Esophagus squamous epithelium (tissue), 5 donors: ENCODE measurements at regions not wholly inside any gene's neighbourhood (a gene's known extent, or its start where the extent isn't known, plus 50 kb on each side); places are given as distances from the start of the nearest gene placed in this dataset.

Source experiments
- DNase-seq: peaks from one replicate; lab custom pipeline; 2025; lab: John Stamatoyannopoulos, UW
- H3K27ac ChIP-seq, 4 donors: fragments of 200-600 bp; sonication (generic); one replicate each; pipeline ENCODE4 v1.5.1; 2016 to 2019; ENCODE audit warnings: mild to moderate bottlenecking in 1 of 4
- H3K27me3 ChIP-seq, 4 donors: fragments of 200-600 bp; sonication (generic); 1 replicate in 3 of 4; 2 replicates in 1 of 4; pipeline versions ENCODE4 v1.5.1 to v1.6.0; 2017 to 2021; ENCODE audit warnings: antibody characterized with exemption in 1 of 4
- H3K36me3 ChIP-seq, 3 donors: fragments of 200-600 bp; sonication (generic); one replicate each; pipeline ENCODE4 v1.5.1; 2016 to 2019
- H3K4me1 ChIP-seq, 3 donors: fragments of 200-600 bp; sonication (generic); one replicate each; pipeline ENCODE4 v1.5.1; 2017 to 2019
- H3K4me3 ChIP-seq, 4 donors: fragments of 200-600 bp; sonication (generic); 1 replicate in 3 of 4; 2 replicates in 1 of 4; pipeline ENCODE4 v1.5.1; 2016 to 2019; ENCODE audit warnings: mild to moderate bottlenecking in 2 of 4, moderate library complexity in 1 of 4
- H3K9me3 ChIP-seq, 3 donors: fragments of 200-600 bp; sonication (generic); one replicate each; pipeline ENCODE4 v1.5.1; 2016 to 2019
- POLR2A ChIP-seq, 4 donors: fragments of 450-650 bp; IDR thresholded peaks; one replicate each; pipeline ENCODE4 v1.6.1; 2017; ENCODE audit warnings: antibody characterized with exemption in 4 of 4, mild to moderate bottlenecking in 4 of 4, moderate library complexity in 3 of 4
- WGBS, 2 donors: methylation state at CpG; one replicate each; pipeline ENCODE4 v1.1.5; 2018; 5-methylcytosine and 5-hydroxymethylcytosine counted together
- intact Hi-C: fragments of 100-400 bp; cut with DNase I; formaldehyde crosslinking; loops from one replicate; pipeline ENCODE4 v1.15.0; 2022
- TF ChIP-seq, protein P1 (sequence below), 6 experiments: fragments of 450-650 bp in 4 of 6; fragments of 200-600 bp in 2 of 6; sonication (generic) in 2 of 6; IDR thresholded peaks; one replicate each; pipeline ENCODE4 v1.5.1; 2016 to 2019; ENCODE audit warnings: antibody characterized with exemption in 6 of 6, mild to moderate bottlenecking in 4 of 6, moderate library complexity in 4 of 6
- donor health status: DM: yes; HTN: yes; CAD: no.

DNA sequence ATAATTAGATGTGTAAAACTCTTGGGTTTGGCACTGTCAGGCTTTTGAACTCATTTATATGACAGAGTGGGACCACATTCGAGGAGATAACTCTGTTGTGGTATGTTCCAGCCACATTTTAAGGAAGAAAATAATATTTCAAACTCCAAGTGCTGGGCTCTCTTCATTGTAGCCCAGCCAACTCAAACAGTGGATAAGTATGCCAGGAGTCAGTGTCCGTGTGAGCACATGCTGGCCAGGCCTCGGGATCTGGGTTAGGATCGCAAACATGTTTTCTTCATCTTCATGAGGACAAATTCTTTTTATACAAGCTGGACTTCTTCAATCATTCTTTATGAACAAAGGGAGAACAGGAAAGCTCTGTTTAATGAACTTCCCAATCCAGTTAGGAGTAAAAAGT is 497.5 kb downstream of the MAFB start:
- Histone ChIP-seq H3K4me1 (peaks cover 0 to 9% (median 0%) of the 10 kb centered on the region in 3 donors), H3K36me3 (no peaks in the 10 kb centered on the region), H3K4me3 (no peak overlapping the region), H3K27ac (no peak overlapping the region), H3K9me3 (no peaks in the 10 kb centered on the region), H3K27me3 (no peaks in the 10 kb centered on the region)
- intact Hi-C loops = no loop called here
- no peak for DNase-seq
- TF ChIP-seq, protein P1, sequence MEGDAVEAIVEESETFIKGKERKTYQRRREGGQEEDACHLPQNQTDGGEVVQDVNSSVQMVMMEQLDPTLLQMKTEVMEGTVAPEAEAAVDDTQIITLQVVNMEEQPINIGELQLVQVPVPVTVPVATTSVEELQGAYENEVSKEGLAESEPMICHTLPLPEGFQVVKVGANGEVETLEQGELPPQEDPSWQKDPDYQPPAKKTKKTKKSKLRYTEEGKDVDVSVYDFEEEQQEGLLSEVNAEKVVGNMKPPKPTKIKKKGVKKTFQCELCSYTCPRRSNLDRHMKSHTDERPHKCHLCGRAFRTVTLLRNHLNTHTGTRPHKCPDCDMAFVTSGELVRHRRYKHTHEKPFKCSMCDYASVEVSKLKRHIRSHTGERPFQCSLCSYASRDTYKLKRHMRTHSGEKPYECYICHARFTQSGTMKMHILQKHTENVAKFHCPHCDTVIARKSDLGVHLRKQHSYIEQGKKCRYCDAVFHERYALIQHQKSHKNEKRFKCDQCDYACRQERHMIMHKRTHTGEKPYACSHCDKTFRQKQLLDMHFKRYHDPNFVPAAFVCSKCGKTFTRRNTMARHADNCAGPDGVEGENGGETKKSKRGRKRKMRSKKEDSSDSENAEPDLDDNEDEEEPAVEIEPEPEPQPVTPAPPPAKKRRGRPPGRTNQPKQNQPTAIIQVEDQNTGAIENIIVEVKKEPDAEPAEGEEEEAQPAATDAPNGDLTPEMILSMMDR (IDR thresholded peaks at IDR 0.05) = no peak
- TF ChIP-seq POLR2A (IDR thresholded peaks at IDR 0.05) = no peak
- WGBS, 2 donors = 47 to 51% methylated on average over 4 of the region's 4 CpGs

DNA sequence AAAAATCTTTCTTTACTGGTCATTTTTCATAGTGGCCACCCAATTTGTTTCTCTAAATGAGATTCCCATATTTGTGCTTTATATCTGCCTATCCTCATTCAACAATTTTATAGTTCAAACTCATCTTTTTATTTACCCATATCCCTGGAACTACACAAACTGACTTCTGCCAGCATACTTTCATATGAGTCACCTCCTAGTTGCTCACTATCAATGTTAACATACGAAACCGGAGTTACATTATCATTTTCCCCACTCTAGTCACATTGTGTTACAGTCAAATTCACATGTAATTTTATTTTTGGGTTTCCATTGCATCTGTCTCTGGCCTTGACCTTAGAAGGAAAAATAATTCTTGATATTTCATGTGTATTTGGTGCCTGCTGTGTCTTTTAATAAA is 499.4 kb downstream of the MAFB start:
- no peak overlapping the region for H3K4me3 ChIP-seq
- peaks cover 0 to 8% (median 0%) of the 10 kb centered on the region in 3 donors for H3K4me1 ChIP-seq
- intact Hi-C loops = no loop called here
- no peaks in the 10 kb centered on the region for H3K36me3 ChIP-seq
- no peak for DNase-seq
- H3K27me3 ChIP-seq = no peaks in the 10 kb centered on the region
- H3K27ac ChIP-seq = no peak overlapping the region
- no peak for TF ChIP-seq POLR2A (IDR thresholded peaks at IDR 0.05)
- TF ChIP-seq, protein P1 (IDR thresholded peaks at IDR 0.05) = no peak
- no peaks in the 10 kb centered on the region for H3K9me3 ChIP-seq
- WGBS, 2 donors = 20 to 58% methylated on average over 2 of the region's 2 CpGs

DNA sequence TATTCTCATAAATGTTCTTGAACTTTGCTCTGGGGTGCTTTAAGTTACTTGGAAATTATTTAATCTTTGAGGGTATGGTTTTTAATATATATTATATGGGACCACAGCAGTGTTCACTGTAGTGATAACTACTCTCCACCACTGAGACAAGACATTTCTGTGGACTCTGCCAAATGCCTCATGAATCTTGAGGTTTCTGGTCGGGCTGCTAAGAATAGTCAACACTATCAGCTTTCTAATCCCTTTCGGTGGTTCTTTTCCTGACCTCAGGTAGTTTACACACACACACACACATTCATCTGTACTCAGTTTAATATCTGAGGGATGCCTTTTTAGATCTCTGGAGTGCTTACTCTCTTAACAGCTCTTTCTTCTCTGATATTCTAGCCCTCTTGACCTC is 500.7 kb downstream of the MAFB start:
- Histone ChIP-seq H3K27ac (no peak overlapping the region), H3K9me3 (no peaks in the 10 kb centered on the region), H3K27me3 (no peaks in the 10 kb centered on the region), H3K4me3 (no peak overlapping the region), H3K36me3 (no peaks in the 10 kb centered on the region), H3K4me1 (peaks cover 0 to 8% (median 0%) of the 10 kb centered on the region in 3 donors)
- TF ChIP-seq, protein P1 (IDR thresholded peaks at IDR 0.05) = no peak
- no peak for TF ChIP-seq POLR2A (IDR thresholded peaks at IDR 0.05)
- no peak for DNase-seq
- 57 to 78% methylated on average over 2 of the region's 2 CpGs for WGBS, 2 donors
- intact Hi-C loops = no loop called here

DNA sequence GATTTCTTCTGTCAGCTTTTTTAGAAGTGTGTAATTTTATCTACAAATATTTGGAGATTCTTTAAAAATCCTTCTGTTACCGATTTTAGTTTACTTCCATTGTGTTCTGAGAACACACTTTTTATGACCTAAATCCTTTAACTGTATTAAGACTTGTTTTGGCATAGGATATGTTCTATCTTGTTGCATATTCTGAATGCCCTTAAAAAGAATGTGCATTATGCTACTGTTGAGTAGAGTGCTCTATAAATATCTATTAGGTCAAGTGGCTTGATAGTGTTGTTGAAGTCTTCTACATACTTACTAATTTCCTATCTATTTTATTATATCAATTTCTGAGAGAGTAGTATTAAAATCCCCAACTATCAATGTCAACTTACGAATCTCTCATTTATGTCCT is 502.2 kb downstream of the MAFB start:
- no peak for DNase-seq
- Histone ChIP-seq H3K4me3 (no peak overlapping the region), H3K4me1 (peaks cover 0 to 8% (median 0%) of the 10 kb centered on the region in 3 donors), H3K27me3 (no peaks in the 10 kb centered on the region), H3K36me3 (no peaks in the 10 kb centered on the region), H3K27ac (no peak overlapping the region), H3K9me3 (no peaks in the 10 kb centered on the region)
- 58 to 61% methylated on average over 2 of the region's 2 CpGs for WGBS, 2 donors
- intact Hi-C loops = no loop called here
- TF ChIP-seq POLR2A (IDR thresholded peaks at IDR 0.05) = no peak
- TF ChIP-seq, protein P1 (IDR thresholded peaks at IDR 0.05) = no peak

DNA sequence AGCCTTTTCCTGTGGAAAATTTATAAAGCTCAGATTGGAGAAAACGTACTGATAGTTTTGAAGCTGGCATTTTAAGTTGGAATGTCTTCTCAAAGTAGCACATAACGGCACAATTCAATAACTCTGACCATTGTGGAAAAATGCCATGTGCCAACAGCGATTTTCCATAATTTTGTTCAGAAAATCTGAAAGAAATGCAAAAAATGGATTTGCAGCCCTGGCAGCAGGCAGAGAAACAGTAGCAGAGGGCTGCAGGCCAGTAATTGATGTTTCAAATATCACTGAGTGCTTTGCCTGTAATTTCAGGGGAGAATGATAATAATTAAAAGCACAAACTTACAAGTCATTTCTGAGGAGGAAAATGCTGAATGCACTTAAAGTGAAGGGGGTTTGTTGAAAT is 507.4 kb downstream of the MAFB start:
- DNase-seq = no peak
- H3K36me3 ChIP-seq = no peaks in the 10 kb centered on the region
- intact Hi-C loops = no loop called here
- H3K9me3 ChIP-seq = no peaks in the 10 kb centered on the region
- no peak overlapping the region for H3K27ac ChIP-seq
- H3K27me3 ChIP-seq = no peaks in the 10 kb centered on the region
- H3K4me1 ChIP-seq = peaks cover 0 to 9% (median 0%) of the 10 kb centered on the region in 3 donors
- TF ChIP-seq, protein P1 (IDR thresholded peaks at IDR 0.05) = no peak
- no peak for TF ChIP-seq POLR2A (IDR thresholded peaks at IDR 0.05)
- no peak overlapping the region for H3K4me3 ChIP-seq
- 85 to 91% methylated on average over 3 of the region's 3 CpGs for WGBS, 2 donors
